Mesendoderm (in vitro differentiated cells): ENCODE measurements at regions not wholly inside any gene's neighbourhood (a gene's known extent, or its start where the extent isn't known, plus 50 kb on each side); places are given as distances from the start of the nearest gene placed in this dataset.

Source experiments
- DNase-seq: peaks from one replicate; pipeline ENCODE4 v3.0.0; 2013
- H2AK5ac ChIP-seq: 2 replicates; pipeline ENCODE4 v1.6.1; 2013; ENCODE audit warnings: low read length, inconsistent platforms
- H2BK120ac ChIP-seq: 2 replicates; pipeline ENCODE4 v1.6.1; 2013; ENCODE audit warnings: low read depth, mild to moderate bottlenecking, low read length, moderate library complexity, mixed read lengths
- H2BK15ac ChIP-seq: replicated peaks from 2 replicates; pipeline ENCODE4 v1.6.1; 2013; ENCODE audit warnings: low read depth, mild to moderate bottlenecking, moderate library complexity
- H2BK5ac ChIP-seq: 2 replicates; pipeline ENCODE4 v1.6.1; 2013; ENCODE audit warnings: low read length, inconsistent platforms
- H3K18ac ChIP-seq: 2 replicates; pipeline ENCODE4 v1.6.1; 2013; ENCODE audit warnings: mild to moderate bottlenecking, low read length, mixed read lengths
- H3K23ac ChIP-seq: one replicate; pipeline ENCODE4 v1.6.1; 2013; ENCODE audit warnings: low read length
- H3K27ac ChIP-seq: 2 replicates; pipeline ENCODE4 v1.5.1; 2013; ENCODE audit warnings: low read depth, mild to moderate bottlenecking, inconsistent platforms, low read length, moderate library complexity
- H3K27me3 ChIP-seq: 2 replicates; pipeline ENCODE4 v1.6.1; 2013; ENCODE audit warnings: low read length, control low read depth, mild to moderate bottlenecking, inconsistent platforms; ENCODE audit not compliant: insufficient read depth, poor library complexity
- H3K36me3 ChIP-seq: 2 replicates; pipeline ENCODE4 v1.6.1; 2013; ENCODE audit warnings: low read length, inconsistent platforms; ENCODE audit not compliant: control insufficient read depth, insufficient read depth
- H3K4ac ChIP-seq: one replicate; pipeline ENCODE4 v1.6.1; 2013; ENCODE audit warnings: low read depth, mild to moderate bottlenecking, low read length, moderate library complexity
- H3K4me1 ChIP-seq: 2 replicates; pipeline ENCODE4 v1.6.1; 2013; ENCODE audit warnings: low read depth, low read length, inconsistent platforms; ENCODE audit not compliant: control insufficient read depth
- H3K4me2 ChIP-seq: 2 replicates; pipeline ENCODE4 v1.6.1; 2013; ENCODE audit warnings: low read length
- H3K4me3 ChIP-seq: 2 replicates; pipeline ENCODE4 v1.5.1; 2013; ENCODE audit warnings: mild to moderate bottlenecking, low read length
- H3K56ac ChIP-seq: one replicate; pipeline ENCODE4 v1.6.1; 2013; ENCODE audit warnings: low read length
- H3K79me1 ChIP-seq: 2 replicates; pipeline ENCODE4 v1.6.1; 2013; ENCODE audit warnings: low read length, inconsistent platforms
- H3K79me2 ChIP-seq: 2 replicates; pipeline ENCODE4 v1.6.1; 2013; ENCODE audit warnings: mild to moderate bottlenecking, low read length; ENCODE audit not compliant: control insufficient read depth, insufficient read depth
- H3K9ac ChIP-seq: 2 replicates; pipeline ENCODE4 v1.6.1; 2013; ENCODE audit warnings: low read length, inconsistent platforms
- H4K5ac ChIP-seq: one replicate; pipeline ENCODE4 v1.6.1; 2013; ENCODE audit warnings: low read length
- H4K8ac ChIP-seq: one replicate; pipeline ENCODE4 v1.6.1; 2013; ENCODE audit warnings: low read depth, mild to moderate bottlenecking, control low read depth, low read length, moderate library complexity
- WGBS: extraction: QIAGEN DNeasy Blood & Tissue Kit; methylation state at CpG from one replicate; pipeline ENCODE4 v1.1.7; 2013; ENCODE audit warnings: low lambda C conversion rate, missing lambda C conversion rate; ENCODE audit not compliant: insufficient coverage; ENCODE audit errors: extremely low coverage; 5-methylcytosine and 5-hydroxymethylcytosine counted together

GRCh38 chr13:85265296-85265695, 533.9 kb downstream of the SLITRK6 start:
- Histone ChIP-seq H3K4me2 (no peak overlapping the region), H2BK120ac (no peak overlapping the region), H2BK15ac (no peak overlapping the region), H3K18ac (no peak overlapping the region), H3K4me1 (no peaks in the 10 kb centered on the region), H3K23ac (no peak overlapping the region), H3K4me3 (no peak overlapping the region), H3K36me3 (no peaks in the 10 kb centered on the region), H3K56ac (no peak overlapping the region), H2AK5ac (no peak overlapping the region), H3K27ac (no peak overlapping the region), H3K4ac (no peak overlapping the region), H2BK5ac (no peak overlapping the region), H4K8ac (no peak overlapping the region), H3K79me1 (no peaks in the 10 kb centered on the region), H3K79me2 (no peaks in the 10 kb centered on the region), H4K5ac (no peak overlapping the region), H3K27me3 (no peaks in the 10 kb centered on the region), H3K9ac (no peak overlapping the region)
- WGBS, result no CpG with 5 or more reads among the region's 3 CpGs
- DNase-seq, result no peak

GRCh38 chr13:85262499-85262898, 536.7 kb downstream of the SLITRK6 start:
- H4K5ac ChIP-seq, result no peak overlapping the region
- no peak overlapping the region for H3K4me3 ChIP-seq
- H4K8ac ChIP-seq, result no peak overlapping the region
- no peaks in the 10 kb centered on the region for H3K4me1 ChIP-seq
- H2AK5ac ChIP-seq, result no peak overlapping the region
- no CpG with 5 or more reads among the region's 2 CpGs for WGBS
- H3K23ac ChIP-seq, result no peak overlapping the region
- no peak overlapping the region for H2BK5ac ChIP-seq
- no peaks in the 10 kb centered on the region for H3K79me2 ChIP-seq
- no peak overlapping the region for H2BK15ac ChIP-seq
- no peaks in the 10 kb centered on the region for H3K36me3 ChIP-seq
- no peaks in the 10 kb centered on the region for H3K79me1 ChIP-seq
- no peak overlapping the region for H3K4ac ChIP-seq
- no peak overlapping the region for H3K56ac ChIP-seq
- no peak overlapping the region for H3K27ac ChIP-seq
- no peak overlapping the region for H2BK120ac ChIP-seq
- no peak overlapping the region for H3K9ac ChIP-seq
- DNase-seq, result no peak
- H3K27me3 ChIP-seq, result no peaks in the 10 kb centered on the region
- H3K4me2 ChIP-seq, result no peak overlapping the region
- H3K18ac ChIP-seq, result no peak overlapping the region

GRCh38 chr13:85261757-85262346, 537.4 kb downstream of the SLITRK6 start:
- Histone ChIP-seq H2BK120ac (no peak overlapping the region), H2AK5ac (no peak overlapping the region), H3K4me3 (no peak overlapping the region), H3K18ac (no peak overlapping the region), H3K9ac (no peak overlapping the region), H4K5ac (no peak overlapping the region), H3K4ac (no peak overlapping the region), H2BK15ac (no peak overlapping the region), H3K79me2 (no peaks in the 10 kb centered on the region), H3K4me2 (no peak overlapping the region), H3K27ac (no peak overlapping the region), H3K27me3 (no peaks in the 10 kb centered on the region), H2BK5ac (no peak overlapping the region), H3K4me1 (no peaks in the 10 kb centered on the region), H3K79me1 (no peaks in the 10 kb centered on the region), H3K23ac (no peak overlapping the region), H3K36me3 (no peaks in the 10 kb centered on the region), H3K56ac (peak overlapping the region; percentile 17), H4K8ac (no peak overlapping the region)
- WGBS, result no CpG with 5 or more reads among the region's 1 CpG
- no peak for DNase-seq

GRCh38 chr13:85260896-85261295, 538.3 kb downstream of the SLITRK6 start:
- Histone ChIP-seq H3K27ac (peak overlapping the region; percentile 75), H3K4me1 (no peaks in the 10 kb centered on the region), H2AK5ac (no peak overlapping the region), H3K79me2 (no peaks in the 10 kb centered on the region), H3K23ac (no peak overlapping the region), H3K9ac (no peak overlapping the region), H3K36me3 (no peaks in the 10 kb centered on the region), H4K5ac (no peak overlapping the region), H3K56ac (peak overlapping the region; percentile 38), H4K8ac (no peak overlapping the region), H3K27me3 (no peaks in the 10 kb centered on the region), H3K4ac (no peak overlapping the region), H2BK5ac (no peak overlapping the region), H2BK15ac (no peak overlapping the region), H3K4me3 (no peak overlapping the region), H3K79me1 (no peaks in the 10 kb centered on the region), H3K4me2 (no peak overlapping the region), H2BK120ac (no peak overlapping the region), H3K18ac (peak overlapping the region; percentile 68)
- DNase-seq, result peak; percentile 76
- WGBS, result no CpG with 5 or more reads among the region's 1 CpG

- Histone ChIP-seq H3K27me3 (no peaks in the 10 kb centered on the region), H3K9ac (no peak overlapping the region), H2BK5ac (no peak overlapping the region), H3K18ac (no peak overlapping the region), H3K4ac (no peak overlapping the region), H3K4me3 (no peak overlapping the region), H3K36me3 (no peaks in the 10 kb centered on the region), H3K4me1 (no peaks in the 10 kb centered on the region), H3K27ac (no peak overlapping the region), H3K56ac (no peak overlapping the region), H3K79me2 (no peaks in the 10 kb centered on the region), H3K79me1 (no peaks in the 10 kb centered on the region), H3K4me2 (no peak overlapping the region), H4K5ac (no peak overlapping the region), H3K23ac (no peak overlapping the region), H4K8ac (no peak overlapping the region), H2AK5ac (no peak overlapping the region), H2BK15ac (no peak overlapping the region), H2BK120ac (no peak overlapping the region)
- WGBS, result no CpG with 5 or more reads among the region's 2 CpGs
- no peak for DNase-seq
Observed at GRCh38 chr13:85255978-85256377, 543.2 kb downstream of the SLITRK6 start.

GRCh38 chr13:85254641-85255040, 544.6 kb downstream of the SLITRK6 start:
- no peak overlapping the region for H4K5ac ChIP-seq
- no peaks in the 10 kb centered on the region for H3K4me1 ChIP-seq

More at GRCh38 chr13:85254641-85255040, 544.6 kb downstream of the SLITRK6 start:
- no peak overlapping the region for H2BK15ac ChIP-seq
- H2BK120ac ChIP-seq, result no peak overlapping the region
- no peak overlapping the region for H3K9ac ChIP-seq
- no peak overlapping the region for H3K27ac ChIP-seq
- no peak overlapping the region for H4K8ac ChIP-seq
- no peak for DNase-seq
- no peak overlapping the region for H2BK5ac ChIP-seq
- no peak overlapping the region for H3K4me3 ChIP-seq
- no peak overlapping the region for H3K4ac ChIP-seq
- no CpG with 5 or more reads among the region's 6 CpGs for WGBS
- H3K79me2 ChIP-seq, result no peaks in the 10 kb centered on the region
- H3K56ac ChIP-seq, result no peak overlapping the region
- no peak overlapping the region for H3K18ac ChIP-seq
- H3K79me1 ChIP-seq, result no peaks in the 10 kb centered on the region
- no peaks in the 10 kb centered on the region for H3K36me3 ChIP-seq
- H2AK5ac ChIP-seq, result no peak overlapping the region
- no peaks in the 10 kb centered on the region for H3K27me3 ChIP-seq
- H3K4me2 ChIP-seq, result no peak overlapping the region
- no peak overlapping the region for H3K23ac ChIP-seq
